IMR-90 (cell line): ENCODE measurements at regions not wholly inside any gene's neighbourhood (a gene's known extent, or its start where the extent isn't known, plus 50 kb on each side); places are given as distances from the start of the nearest gene placed in this dataset.

Experiments
- ATAC-seq: fragments of 200-7000 bp; cut with Tn5 transposase; 2 replicates; pipeline ENCODE4 v1.9.1; 2020; ENCODE audit warnings: low read depth, mild to moderate bottlenecking, moderate library complexity
- BruUV-seq: library from RNA; stranded (reverse); fragments of 400-500 nt; replicated peaks from 2 replicates; lab custom pipeline; 2021; lab: Mats Ljungman, UMichigan
- CTCF ChIA-PET: fragments of 300-600 bp; formaldehyde crosslinking; extraction: SDS; loops from one replicate; lab custom pipeline; 2021; ENCODE audit warnings: antibody characterized with exemption; lab: Yijun Ruan, JAX
- POLR2A ChIA-PET: fragments of 300-600 bp; sonication (Branson Sonifier 250); formaldehyde crosslinking; loops from one replicate; lab custom pipeline; 2022; ENCODE audit warnings: antibody characterized with exemption; ENCODE audit not compliant: unreplicated experiment; lab: Charles Lee
- DNase-seq: peaks from one replicate; pipeline ENCODE4 v3.0.0; 2013
- H2AFZ ChIP-seq: replicated peaks from 2 replicates; pipeline ENCODE3; 2013; ENCODE audit warnings: low read length, mild to moderate bottlenecking; ENCODE audit not compliant: poor library complexity
- H2AK5ac ChIP-seq: 2 replicates; pipeline ENCODE4 v1.6.1; 2013; ENCODE audit warnings: low read depth, low read length, inconsistent platforms
- H2AK9ac ChIP-seq: replicated peaks from 2 replicates; pipeline ENCODE3; 2013; ENCODE audit warnings: mild to moderate bottlenecking, low read depth, low read length, moderate library complexity; ENCODE audit not compliant: poor library complexity
- H2BK120ac ChIP-seq: 2 replicates; pipeline ENCODE4 v1.6.1; 2013; ENCODE audit warnings: low read depth, low read length, inconsistent platforms
- H2BK15ac ChIP-seq: 3 replicates; pipeline ENCODE4 v1.6.1; 2013; ENCODE audit warnings: low read depth, low read length, inconsistent platforms
- H2BK20ac ChIP-seq: 2 replicates; pipeline ENCODE4 v1.6.1; 2013; ENCODE audit warnings: low read depth, mild to moderate bottlenecking, inconsistent platforms, low read length, moderate library complexity
- H2BK5ac ChIP-seq: 2 replicates; pipeline ENCODE4 v1.6.1; 2013; ENCODE audit warnings: mild to moderate bottlenecking, low read depth, low read length, inconsistent platforms; ENCODE audit not compliant: poor library complexity, severe bottlenecking
- H3K14ac ChIP-seq: replicated peaks from 2 replicates; pipeline ENCODE4 v1.6.1; 2013; ENCODE audit warnings: low read depth, low read length, inconsistent platforms
- H3K18ac ChIP-seq: 2 replicates; pipeline ENCODE4 v1.6.1; 2013; ENCODE audit warnings: low read depth, low read length, control low read depth
- H3K23ac ChIP-seq: 2 replicates; pipeline ENCODE4 v1.6.1; 2013; ENCODE audit warnings: low read depth, low read length, inconsistent platforms
- H3K27ac ChIP-seq: 2 replicates; pipeline ENCODE4 v1.5.1; 2013; ENCODE audit warnings: mild to moderate bottlenecking, control low read depth, low read length; ENCODE audit not compliant: insufficient read depth
- H3K27me3 ChIP-seq: 2 replicates; pipeline ENCODE4 v1.6.1; 2013; ENCODE audit warnings: low read length; ENCODE audit not compliant: control insufficient read depth, insufficient read depth
- H3K36me3 ChIP-seq: 2 replicates; pipeline ENCODE4 v1.6.1; 2013; ENCODE audit warnings: low read length, mixed read lengths; ENCODE audit not compliant: control insufficient read depth, insufficient read depth
- H3K4ac ChIP-seq: 2 replicates; pipeline ENCODE4 v1.6.1; 2013; ENCODE audit warnings: low read depth, low read length, inconsistent platforms
- H3K4me1 ChIP-seq: 2 replicates; pipeline ENCODE4 v1.6.1; 2013; ENCODE audit warnings: low read length, mixed read lengths; ENCODE audit not compliant: control insufficient read depth, insufficient read depth
- H3K4me2 ChIP-seq: 2 replicates; pipeline ENCODE4 v1.6.1; 2013; ENCODE audit warnings: low read depth, mild to moderate bottlenecking, control low read depth, low read length, moderate library complexity
- H3K4me3 ChIP-seq: 2 replicates; pipeline ENCODE4 v1.5.1; 2013; ENCODE audit warnings: low read depth, mild to moderate bottlenecking, control low read depth, low read length, moderate library complexity; ENCODE audit not compliant: insufficient read depth
- H3K56ac ChIP-seq: 2 replicates; pipeline ENCODE4 v1.6.1; 2013; ENCODE audit warnings: low read length, inconsistent platforms; ENCODE audit not compliant: insufficient read depth; ENCODE audit errors: extremely low read depth
- H3K79me1 ChIP-seq, 2 experiments: 2 replicates each; pipeline ENCODE4 v1.6.1; 2013; ENCODE audit warnings: low read length in 2 of 2, inconsistent platforms in 1 of 2, low read depth in 1 of 2
- H3K9ac ChIP-seq: 2 replicates; pipeline ENCODE4 v1.6.1; 2013; ENCODE audit warnings: low read depth, low read length, control low read depth
- H3K9me1 ChIP-seq: 2 replicates; pipeline ENCODE4 v1.6.1; 2013; ENCODE audit warnings: low read length, inconsistent platforms; ENCODE audit not compliant: insufficient read depth
- H3K9me3 ChIP-seq: 2 replicates; pipeline ENCODE4 v1.6.1; 2013; ENCODE audit warnings: low read length; ENCODE audit not compliant: control insufficient read depth, insufficient read depth
- H4K20me1 ChIP-seq: 2 replicates; pipeline ENCODE4 v1.6.1; 2013; ENCODE audit warnings: low read length, inconsistent platforms; ENCODE audit not compliant: insufficient read depth
- H4K5ac ChIP-seq: 2 replicates; pipeline ENCODE4 v1.6.1; 2013; ENCODE audit warnings: mild to moderate bottlenecking, low read depth, low read length, control low read depth
- H4K8ac ChIP-seq, 2 experiments: 2 replicates each; pipeline ENCODE4 v1.6.1; 2013; ENCODE audit warnings: low read depth in 2 of 2, low read length in 2 of 2, control low read depth in 1 of 2, inconsistent platforms in 1 of 2
- H4K91ac ChIP-seq: 2 replicates; pipeline ENCODE4 v1.6.1; 2013; ENCODE audit warnings: low read depth, low read length, inconsistent platforms; ENCODE audit not compliant: insufficient read depth
- CHD1 ChIP-seq: IDR thresholded peaks from 2 replicates; pipeline ENCODE4 v1.6.1; 2012; ENCODE audit warnings: low read depth, low read length, improper control_type of control experiment
- MAFK ChIP-seq: IDR thresholded peaks from 2 replicates; pipeline ENCODE4 v1.6.1; 2012; ENCODE audit warnings: low read depth, low read length, improper control_type of control experiment
- MXI1 ChIP-seq: IDR thresholded peaks from 2 replicates; pipeline ENCODE4 v1.6.1; 2012; ENCODE audit warnings: low read depth, mild to moderate bottlenecking, low read length, moderate library complexity, borderline replicate concordance
- POLR2A ChIP-seq: IDR thresholded peaks from 2 replicates; pipeline ENCODE4 v1.6.1; 2012; ENCODE audit warnings: mild to moderate bottlenecking, low read depth, low read length
- RCOR1 ChIP-seq: IDR thresholded peaks from 2 replicates; pipeline ENCODE4 v1.6.1; 2012; ENCODE audit warnings: mild to moderate bottlenecking, low read length, improper control_type of control experiment; ENCODE audit not compliant: insufficient replicate concordance
- RFX5 ChIP-seq: IDR thresholded peaks from 2 replicates; pipeline ENCODE4 v1.8.0; 2012; ENCODE audit warnings: low read depth, mild to moderate bottlenecking, low read length, moderate library complexity
- SMC3 ChIP-seq: fragments of 150-350 bp; IDR thresholded peaks from 2 replicates; pipeline ENCODE4 v1.6.1; 2016; ENCODE audit warnings: low read depth, mild to moderate bottlenecking, antibody characterized with exemption, low read length, moderate library complexity
- WGBS, 2 experiments: methylation state at CpG; one replicate each; pipeline versions ENCODE4 v1.1.5 to v1.1.7; 2013; ENCODE audit warnings: missing lambda C conversion rate in 2 of 2; ENCODE audit not compliant: insufficient read length in 1 of 2; ENCODE audit errors: extremely low coverage in 2 of 2; 5-methylcytosine and 5-hydroxymethylcytosine counted together
- dilution Hi-C: fragments of 300-500 bp; cut with HindIII; formaldehyde crosslinking; loops from one replicate; pipeline ENCODE4 v1.14.3; 2018; ENCODE audit warnings: low sequenced_read_pairs; ENCODE audit not compliant: unreplicated experiment
- in situ Hi-C: fragments of 300-500 bp; cut with MboI; formaldehyde crosslinking; loops from 3 replicates; pipeline ENCODE4 v1.14.3; 2019; ENCODE audit warnings: low sequenced_read_pairs, inconsistent platforms, mixed read lengths
- intact Hi-C: fragments of 100-400 bp; cut with micrococcal nuclease; formaldehyde crosslinking; loops from 2 replicates; pipeline ENCODE4 v1.10.0; 2022
- TF ChIP-seq, protein P1 (sequence below): fragments of 150-350 bp; IDR thresholded peaks from 2 replicates; pipeline ENCODE4 v1.6.1; 2016; ENCODE audit warnings: low read depth, mild to moderate bottlenecking, low read length, moderate library complexity, borderline replicate concordance
- TF ChIP-seq, protein P2 (sequence below): conservative IDR thresholded peaks from 2 replicates; pipeline ENCODE4 v1.5.1; 2012; ENCODE audit warnings: mild to moderate bottlenecking, low read depth, low read length, improper control_type of control experiment

DNA sequence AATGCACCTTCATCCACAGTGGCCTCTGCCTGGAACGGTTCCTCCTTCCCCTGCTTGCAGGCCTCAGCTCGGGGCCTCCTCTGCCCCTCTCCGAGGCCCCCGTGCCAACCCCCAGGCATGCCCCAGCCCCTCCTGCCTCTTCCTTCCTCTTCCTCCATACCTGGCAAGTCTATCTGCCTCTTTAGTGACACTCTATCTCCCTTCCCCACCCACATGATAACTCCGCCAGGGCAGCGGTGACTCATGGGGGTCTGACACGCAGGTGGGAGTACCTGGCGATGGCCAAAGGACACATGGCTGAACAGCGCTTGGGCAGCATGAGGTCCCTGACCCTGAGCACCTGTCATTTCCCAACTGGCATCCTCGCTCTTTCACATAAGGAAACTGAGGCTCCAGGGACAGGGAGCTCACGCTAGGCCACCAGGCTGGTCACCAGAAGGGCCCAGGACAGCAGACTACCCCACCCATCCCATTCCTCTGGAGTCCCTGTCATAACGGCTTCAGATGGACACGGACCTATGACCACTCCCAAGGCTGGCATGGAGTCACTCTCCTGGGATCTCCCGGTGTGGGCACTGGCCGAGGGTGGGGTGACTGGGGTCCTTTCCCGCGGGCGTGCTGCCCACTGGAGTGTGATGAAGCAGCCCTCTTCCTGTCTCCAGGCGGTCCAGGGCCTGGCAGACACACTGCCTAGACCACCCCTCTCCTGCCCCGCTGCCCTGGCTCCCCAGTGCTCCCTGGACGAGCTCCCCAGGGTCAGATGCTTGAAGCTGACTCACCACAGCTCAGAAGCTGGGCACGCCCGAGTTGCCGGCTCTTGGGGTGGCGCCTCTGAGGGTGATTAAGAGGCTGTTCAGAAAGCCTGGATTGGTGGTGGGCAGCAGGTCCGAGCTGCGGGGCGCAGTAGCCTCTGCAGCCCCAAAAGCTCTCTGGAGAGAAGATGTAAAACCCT lies 100.6 kb downstream of the ENGASE start:
- Histone ChIP-seq H3K23ac (no peak overlapping the region), H2BK5ac (no peak overlapping the region), H2AK5ac (no peak overlapping the region), H4K91ac (no peak overlapping the region), H2BK120ac (no peak overlapping the region), H4K8ac (no peak overlapping the region), H3K56ac (no peak overlapping the region), H3K79me1 (no peaks in the 10 kb centered on the region), H2BK15ac (no peak overlapping the region), H4K5ac (no peak overlapping the region), H3K14ac (no peak overlapping the region), H3K9me1 (0 out of 2 replicates have a peak, but pooled peaks cover 6% of the 10 kb centered on the region), H3K9ac (no peak overlapping the region), H4K20me1 (no peaks in the 10 kb centered on the region), H3K4ac (no peak overlapping the region), H3K4me2 (no peak overlapping the region), H3K36me3 (no peaks in the 10 kb centered on the region), H2BK20ac (no peak overlapping the region), H2AFZ (no peak overlapping the region), H3K4me1 (no peaks in the 10 kb centered on the region), H2AK9ac (no peak overlapping the region), H3K9me3 (no peaks in the 10 kb centered on the region), H3K27me3 (peaks cover 36% of the 10 kb centered on the region), H3K18ac (no peak overlapping the region), H3K27ac (no peak overlapping the region), H3K4me3 (no peak overlapping the region)
- intact Hi-C loops (no loop called here), in situ Hi-C loops (no loop called here), dilution Hi-C loops (no loop called here)
- 66% methylated on average over 13 of the region's 28 CpGs; no CpG with 5 or more reads in 1 of the 2 experiments for WGBS, 2 experiments
- no peak for TF ChIP-seq SMC3
- TF ChIP-seq, protein P1, sequence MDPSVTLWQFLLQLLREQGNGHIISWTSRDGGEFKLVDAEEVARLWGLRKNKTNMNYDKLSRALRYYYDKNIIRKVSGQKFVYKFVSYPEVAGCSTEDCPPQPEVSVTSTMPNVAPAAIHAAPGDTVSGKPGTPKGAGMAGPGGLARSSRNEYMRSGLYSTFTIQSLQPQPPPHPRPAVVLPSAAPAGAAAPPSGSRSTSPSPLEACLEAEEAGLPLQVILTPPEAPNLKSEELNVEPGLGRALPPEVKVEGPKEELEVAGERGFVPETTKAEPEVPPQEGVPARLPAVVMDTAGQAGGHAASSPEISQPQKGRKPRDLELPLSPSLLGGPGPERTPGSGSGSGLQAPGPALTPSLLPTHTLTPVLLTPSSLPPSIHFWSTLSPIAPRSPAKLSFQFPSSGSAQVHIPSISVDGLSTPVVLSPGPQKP, result no peak
- TF ChIP-seq MAFK, result no peak
- TF ChIP-seq POLR2A, result no peak
- no peak for TF ChIP-seq RFX5
- TF ChIP-seq, protein P2, sequence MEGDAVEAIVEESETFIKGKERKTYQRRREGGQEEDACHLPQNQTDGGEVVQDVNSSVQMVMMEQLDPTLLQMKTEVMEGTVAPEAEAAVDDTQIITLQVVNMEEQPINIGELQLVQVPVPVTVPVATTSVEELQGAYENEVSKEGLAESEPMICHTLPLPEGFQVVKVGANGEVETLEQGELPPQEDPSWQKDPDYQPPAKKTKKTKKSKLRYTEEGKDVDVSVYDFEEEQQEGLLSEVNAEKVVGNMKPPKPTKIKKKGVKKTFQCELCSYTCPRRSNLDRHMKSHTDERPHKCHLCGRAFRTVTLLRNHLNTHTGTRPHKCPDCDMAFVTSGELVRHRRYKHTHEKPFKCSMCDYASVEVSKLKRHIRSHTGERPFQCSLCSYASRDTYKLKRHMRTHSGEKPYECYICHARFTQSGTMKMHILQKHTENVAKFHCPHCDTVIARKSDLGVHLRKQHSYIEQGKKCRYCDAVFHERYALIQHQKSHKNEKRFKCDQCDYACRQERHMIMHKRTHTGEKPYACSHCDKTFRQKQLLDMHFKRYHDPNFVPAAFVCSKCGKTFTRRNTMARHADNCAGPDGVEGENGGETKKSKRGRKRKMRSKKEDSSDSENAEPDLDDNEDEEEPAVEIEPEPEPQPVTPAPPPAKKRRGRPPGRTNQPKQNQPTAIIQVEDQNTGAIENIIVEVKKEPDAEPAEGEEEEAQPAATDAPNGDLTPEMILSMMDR, result no peak
- no peak for TF ChIP-seq MXI1
- no peak for TF ChIP-seq CHD1
- TF ChIP-seq RCOR1, result no peak
- ATAC-seq (no peak), DNase-seq (no peak)
- BruUV-seq, result no TSS peak
- ChIA-PET POLR2A (no interaction called here), CTCF (interaction anchor here (0.6 kb wide), 1 partner anchor 226 kb away, joined by 3 read pairs; no protein-coding TSS in a partner anchor)
